GM18519 (cell line): ENCODE measurements at regions not wholly inside any gene's neighbourhood (a gene's known extent, or its start where the extent isn't known, plus 50 kb on each side); places are given as distances from the start of the nearest gene placed in this dataset.

Source experiments
- ATAC-seq: cut with Tn5 transposase; IDR thresholded peaks from one replicate; pipeline ENCODE4 v1.9.1; 2021; ENCODE audit warnings: mild to moderate bottlenecking, moderate library complexity; ENCODE audit not compliant: unreplicated experiment, low FRiP score

- no peak for ATAC-seq
These were observed 75.4 kb upstream of the TRPC4 start for GRCh38 chr13:37944869-37945442.

DNA sequence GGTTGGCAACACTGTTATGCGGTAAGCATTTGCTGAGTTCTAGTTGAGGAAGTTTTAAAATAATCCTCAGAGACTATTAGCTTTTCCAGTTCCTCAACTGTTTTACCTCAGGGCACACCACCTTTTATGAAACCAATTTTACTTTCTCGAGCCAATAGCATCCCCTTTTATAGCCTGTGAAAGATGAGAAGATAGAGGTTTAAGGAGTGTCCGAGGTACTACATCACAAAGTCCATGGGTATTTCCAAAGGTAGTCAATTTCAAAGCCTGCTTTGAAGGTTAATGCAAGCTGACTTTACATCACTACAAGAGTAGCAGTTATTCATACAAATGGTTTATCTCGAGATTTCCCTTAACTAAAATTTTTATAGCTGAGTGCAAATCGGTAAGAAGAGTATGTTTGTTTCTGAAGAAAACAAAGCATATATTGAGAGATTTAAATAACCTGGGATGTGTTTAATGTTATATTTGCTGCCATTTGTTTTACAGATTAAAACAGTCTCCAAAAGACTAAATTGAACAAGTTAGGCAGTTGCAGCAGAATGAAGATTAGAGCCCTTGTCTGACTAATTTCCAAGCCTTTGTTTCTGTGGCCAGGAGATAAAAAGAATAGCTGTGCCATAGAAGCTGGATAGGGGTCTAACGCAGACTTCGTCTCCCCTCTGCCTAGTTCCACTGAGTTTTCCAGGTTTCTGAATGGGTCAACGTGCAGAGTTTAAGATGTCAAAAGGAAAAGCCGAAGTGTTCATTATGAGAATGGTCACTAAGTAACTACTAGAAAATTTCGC, 74.7 kb upstream of the TRPC4 start:
- ATAC-seq: no peak

DNA sequence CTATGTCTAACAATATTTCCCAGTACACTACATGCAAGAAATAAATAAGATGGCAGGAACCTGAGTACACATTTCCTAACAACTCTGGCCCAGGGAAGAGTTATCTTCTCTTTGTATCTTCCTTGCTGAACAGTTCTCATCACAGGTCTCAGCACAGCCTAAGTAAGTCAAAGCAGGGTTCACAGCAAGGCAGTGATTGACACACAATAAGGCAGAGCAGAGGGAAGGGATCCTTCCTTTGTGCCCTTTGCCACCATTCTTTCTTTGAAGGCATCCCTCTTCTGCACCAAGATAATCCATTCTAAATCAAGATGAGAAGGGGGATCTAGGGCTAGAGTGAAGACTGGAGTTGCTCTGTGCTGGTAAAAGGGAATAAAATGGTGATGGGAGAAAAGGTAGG, 73.4 kb upstream of the TRPC4 start:
- no peak for ATAC-seq

- ATAC-seq: no peak
These were observed 65.0 kb upstream of the TRPC4 start for GRCh38 chr13:37934339-37935191.

- no peak for ATAC-seq
These were observed 59.7 kb upstream of the TRPC4 start for GRCh38 chr13:37929308-37929707.

DNA sequence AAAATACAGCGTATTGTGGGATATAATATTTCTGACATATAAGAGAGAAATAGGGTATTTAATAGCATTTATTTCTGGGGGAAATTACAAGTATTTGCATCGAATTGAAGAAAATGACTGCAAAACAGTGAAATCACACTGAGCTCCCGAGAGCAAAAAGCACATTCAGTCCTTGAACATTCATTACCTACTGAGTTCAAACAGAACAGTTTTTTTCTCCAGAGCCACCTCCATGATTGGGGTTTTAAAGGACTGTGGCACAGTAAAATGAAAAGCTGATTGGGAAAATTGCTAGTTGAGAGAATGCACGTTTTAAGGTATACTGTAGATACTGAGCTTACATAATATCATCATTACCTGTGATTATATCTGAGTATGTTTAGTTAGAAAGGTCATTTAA, 58.0 kb upstream of the TRPC4 start:
- ATAC-seq: no peak

DNA sequence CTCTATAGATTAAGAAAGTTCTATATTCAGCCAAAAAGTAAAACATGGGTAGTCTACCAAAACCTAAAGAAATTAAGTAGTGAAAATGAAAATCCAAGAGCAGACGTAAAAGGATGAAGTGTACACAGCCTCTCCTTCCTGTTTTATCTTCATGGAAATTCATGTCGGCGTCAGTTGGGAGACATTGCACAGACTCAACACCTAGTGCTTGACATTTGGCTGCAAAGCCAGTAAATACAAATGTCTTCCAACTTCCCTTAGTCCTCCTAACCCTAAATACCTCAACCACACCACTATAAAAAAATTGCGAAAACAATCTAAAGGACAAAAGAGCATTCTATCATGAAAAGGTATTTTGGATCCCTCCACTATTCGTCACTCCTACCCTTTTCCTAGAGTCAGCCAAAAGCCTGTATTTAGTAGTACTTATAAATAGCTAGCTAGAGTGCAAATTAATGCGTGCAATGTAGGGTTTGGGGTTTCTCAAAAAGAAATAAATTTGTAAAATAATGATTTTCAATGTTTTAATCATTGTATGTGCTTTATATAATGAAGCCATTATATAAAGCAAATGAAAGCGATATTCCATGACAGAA, 56.4 kb upstream of the TRPC4 start:
- no peak for ATAC-seq

DNA sequence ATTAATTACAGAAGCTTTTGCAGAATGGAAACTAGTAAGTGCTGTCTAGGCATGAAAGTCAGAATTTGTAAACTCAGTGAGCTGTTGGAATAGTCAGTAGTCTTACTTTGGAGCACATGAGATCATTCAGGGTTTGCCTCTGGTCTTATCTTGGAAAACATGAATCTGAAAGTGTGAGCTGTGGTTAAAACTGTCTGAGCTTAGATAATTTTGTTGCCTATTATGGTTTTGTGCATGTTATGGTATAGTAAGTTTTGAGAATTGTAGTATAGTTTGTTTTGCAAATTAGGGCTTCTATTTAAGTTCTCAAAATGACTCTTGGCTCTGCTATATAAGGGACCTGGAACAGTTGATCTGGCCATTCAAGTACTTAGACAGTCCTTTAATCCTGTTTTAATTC, 53.7 kb upstream of the TRPC4 start:
- ATAC-seq: no peak

GRCh38 chr13:37919329-37919880, 49.8 kb upstream of the TRPC4 start:
- ATAC-seq: no peak
